OCI-LY3 (cell line): ENCODE measurements at regions not wholly inside any gene's neighbourhood (a gene's known extent, or its start where the extent isn't known, plus 50 kb on each side); places are given as distances from the start of the nearest gene placed in this dataset.

Experiments used
- H2AFZ ChIP-seq: fragments of 200-600, 300-600 bp; shearing (Covaris generic); 2 replicates; pipeline ENCODE4 v1.6.0; 2014; ENCODE audit warnings: antibody characterized with exemption, low read depth, low read length
- H3K27ac ChIP-seq: fragments of 200-600, 300-600 bp; sonication (generic); 2 replicates; pipeline ENCODE4 v1.5.1; 2014; ENCODE audit warnings: mild to moderate bottlenecking, low read length, moderate library complexity, mixed read lengths
- H3K27me3 ChIP-seq: fragments of 200-600, 300-600 bp; sonication (generic); 2 replicates; pipeline ENCODE4 v1.6.1; 2014; ENCODE audit warnings: low read depth, low read length, mixed read lengths
- H3K36me3 ChIP-seq: fragments of 200-600, 300-600 bp; sonication (generic); replicated peaks from 2 replicates; pipeline ENCODE3; 2014; ENCODE audit warnings: low read depth, low read length, mixed read lengths
- H3K4me1 ChIP-seq: fragments of 300-600, 200-600 bp; sonication (generic); 2 replicates; pipeline ENCODE4 v1.6.1; 2014; ENCODE audit warnings: low read length, mixed read lengths
- H3K4me2 ChIP-seq: fragments of 200-600, 300-600 bp; sonication (generic); 2 replicates; pipeline ENCODE4 v1.6.1; 2014; ENCODE audit warnings: low read length, mixed read lengths
- H3K4me3 ChIP-seq: fragments of 300-600, 200-600 bp; sonication (generic); 2 replicates; pipeline ENCODE4 v1.5.1; 2014; ENCODE audit warnings: antibody characterized with exemption, mild to moderate bottlenecking, low read length, moderate library complexity
- H3K79me2 ChIP-seq: fragments of 300-600, 200-600 bp; shearing (Covaris generic); 2 replicates; pipeline ENCODE4 v1.6.1; 2014; ENCODE audit warnings: mild to moderate bottlenecking, low read length, mixed read lengths
- H3K9ac ChIP-seq: fragments of 300-600, 200-600 bp; shearing (Covaris generic); 2 replicates; pipeline ENCODE4 v1.6.0; 2014; ENCODE audit warnings: mild to moderate bottlenecking, low read length, moderate library complexity
- H3K9me3 ChIP-seq: fragments of 200-600, 300-600 bp; shearing (Covaris generic); 2 replicates; pipeline ENCODE4 v1.6.1; 2014; ENCODE audit warnings: low read length, mixed read lengths; ENCODE audit not compliant: insufficient read depth
- H4K20me1 ChIP-seq: fragments of 200-600, 300-600 bp; sonication (generic); 2 replicates; pipeline ENCODE4 v1.6.1; 2016; ENCODE audit warnings: low read length, mixed read lengths; ENCODE audit not compliant: insufficient read depth
- CTCF ChIP-seq: fragments of 200-600, 300-600 bp; sonication (generic); IDR thresholded peaks from 2 replicates; pipeline ENCODE4 v1.5.1; 2014; ENCODE audit warnings: antibody characterized with exemption, low read length, low read depth
- EZH2phosphoT487 ChIP-seq: fragments of 200-600 bp; shearing (Covaris generic); IDR thresholded peaks from 2 replicates; pipeline ENCODE4 v1.6.1; 2018; ENCODE audit warnings: antibody characterized with exemption, mixed run types, low read depth

GRCh38 chr1:82265436-82265835, 464.7 kb downstream of the ADGRL2 start:
- H3K9ac ChIP-seq, result no peak overlapping the region
- H4K20me1 ChIP-seq, result no peaks in the 10 kb centered on the region
- TF ChIP-seq EZH2phosphoT487 (no peak), CTCF (no peak)
- no peak overlapping the region for H3K27ac ChIP-seq
- no peaks in the 10 kb centered on the region for H3K79me2 ChIP-seq
- H3K4me1 ChIP-seq, result no peaks in the 10 kb centered on the region
- H3K4me2 ChIP-seq, result no peak overlapping the region
- H2AFZ ChIP-seq, result no peak overlapping the region
- H3K4me3 ChIP-seq, result no peak overlapping the region
- H3K9me3 ChIP-seq, result no peaks in the 10 kb centered on the region
- no peaks in the 10 kb centered on the region for H3K36me3 ChIP-seq
- H3K27me3 ChIP-seq, result no peaks in the 10 kb centered on the region

GRCh38 chr1:82264802-82265201, 464.1 kb downstream of the ADGRL2 start:
- no peaks in the 10 kb centered on the region for H3K4me1 ChIP-seq
- H3K27ac ChIP-seq, result no peak overlapping the region
- no peaks in the 10 kb centered on the region for H3K27me3 ChIP-seq
- H3K9ac ChIP-seq, result no peak overlapping the region
- no peak overlapping the region for H3K4me2 ChIP-seq
- H2AFZ ChIP-seq, result no peak overlapping the region
- no peak overlapping the region for H3K4me3 ChIP-seq
- TF ChIP-seq EZH2phosphoT487 (no peak), CTCF (no peak)
- H4K20me1 ChIP-seq, result no peaks in the 10 kb centered on the region
- H3K36me3 ChIP-seq, result no peaks in the 10 kb centered on the region
- H3K79me2 ChIP-seq, result no peaks in the 10 kb centered on the region
- no peaks in the 10 kb centered on the region for H3K9me3 ChIP-seq

GRCh38 chr1:82263396-82263795, 462.7 kb downstream of the ADGRL2 start:
- Histone ChIP-seq H3K79me2 (no peaks in the 10 kb centered on the region), H3K4me2 (no peak overlapping the region), H2AFZ (no peak overlapping the region), H4K20me1 (no peaks in the 10 kb centered on the region), H3K4me1 (no peaks in the 10 kb centered on the region), H3K27me3 (no peaks in the 10 kb centered on the region), H3K4me3 (no peak overlapping the region), H3K9ac (no peak overlapping the region), H3K27ac (no peak overlapping the region), H3K9me3 (no peaks in the 10 kb centered on the region), H3K36me3 (no peaks in the 10 kb centered on the region)
- no peak for TF ChIP-seq CTCF
- no peak for TF ChIP-seq EZH2phosphoT487

DNA sequence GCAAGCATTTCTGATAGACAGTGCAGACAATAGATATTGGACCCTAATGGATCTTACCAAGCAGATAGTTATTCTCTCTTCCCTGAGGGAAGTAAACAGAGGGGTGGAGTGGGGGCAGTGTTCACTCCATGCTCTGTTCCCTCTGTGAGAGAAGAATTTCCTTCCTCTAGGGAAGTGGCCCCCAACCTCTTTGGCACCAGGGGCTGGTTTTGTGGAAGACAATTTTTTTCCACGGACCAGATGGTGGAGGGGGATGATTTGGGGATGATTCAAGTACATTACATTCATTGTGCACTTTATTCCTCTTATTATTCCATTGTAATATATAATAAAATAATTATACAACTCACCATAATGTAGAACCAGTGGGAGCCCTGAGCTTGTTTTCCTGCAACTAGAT, 459.9 kb downstream of the ADGRL2 start:
- Histone ChIP-seq H3K36me3 (no peaks in the 10 kb centered on the region), H3K79me2 (no peaks in the 10 kb centered on the region), H3K4me2 (no peak overlapping the region), H3K4me3 (no peak overlapping the region), H2AFZ (no peak overlapping the region), H3K9me3 (no peaks in the 10 kb centered on the region), H3K4me1 (no peaks in the 10 kb centered on the region), H4K20me1 (no peaks in the 10 kb centered on the region), H3K27me3 (no peaks in the 10 kb centered on the region), H3K27ac (no peak overlapping the region), H3K9ac (no peak overlapping the region)
- TF ChIP-seq EZH2phosphoT487, result no peak
- no peak for TF ChIP-seq CTCF
